ENCODE measurements at regions not wholly inside any gene's neighbourhood (a gene's known extent, or its start where the extent isn't known, plus 50 kb on each side); places are given as distances from the start of the nearest gene placed in this dataset.

DNA sequence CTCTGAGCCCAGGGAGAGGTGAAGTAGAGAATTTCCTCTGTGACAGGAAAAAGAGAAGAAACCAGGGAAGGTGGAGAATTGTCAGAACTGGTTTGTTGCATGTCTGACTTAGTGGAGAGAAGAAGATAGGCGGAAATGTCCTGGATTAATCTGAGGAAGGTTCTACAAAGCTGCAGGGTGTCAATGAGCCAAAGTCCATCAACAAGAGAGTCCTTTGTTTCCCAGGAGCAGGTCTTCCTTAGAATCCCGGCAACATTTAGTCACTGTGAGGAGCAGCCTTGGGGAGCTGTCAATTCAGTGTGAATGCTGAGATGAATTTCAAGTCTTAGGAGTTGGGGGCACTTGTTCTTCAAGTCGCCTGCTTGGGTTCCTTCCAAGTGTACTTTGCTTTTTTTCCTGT, 88.4 kb upstream of the CELF4 start:
- TF ChIP-seq, protein P1, sequence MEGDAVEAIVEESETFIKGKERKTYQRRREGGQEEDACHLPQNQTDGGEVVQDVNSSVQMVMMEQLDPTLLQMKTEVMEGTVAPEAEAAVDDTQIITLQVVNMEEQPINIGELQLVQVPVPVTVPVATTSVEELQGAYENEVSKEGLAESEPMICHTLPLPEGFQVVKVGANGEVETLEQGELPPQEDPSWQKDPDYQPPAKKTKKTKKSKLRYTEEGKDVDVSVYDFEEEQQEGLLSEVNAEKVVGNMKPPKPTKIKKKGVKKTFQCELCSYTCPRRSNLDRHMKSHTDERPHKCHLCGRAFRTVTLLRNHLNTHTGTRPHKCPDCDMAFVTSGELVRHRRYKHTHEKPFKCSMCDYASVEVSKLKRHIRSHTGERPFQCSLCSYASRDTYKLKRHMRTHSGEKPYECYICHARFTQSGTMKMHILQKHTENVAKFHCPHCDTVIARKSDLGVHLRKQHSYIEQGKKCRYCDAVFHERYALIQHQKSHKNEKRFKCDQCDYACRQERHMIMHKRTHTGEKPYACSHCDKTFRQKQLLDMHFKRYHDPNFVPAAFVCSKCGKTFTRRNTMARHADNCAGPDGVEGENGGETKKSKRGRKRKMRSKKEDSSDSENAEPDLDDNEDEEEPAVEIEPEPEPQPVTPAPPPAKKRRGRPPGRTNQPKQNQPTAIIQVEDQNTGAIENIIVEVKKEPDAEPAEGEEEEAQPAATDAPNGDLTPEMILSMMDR (conservative IDR thresholded peaks at IDR 0.05) = no peak
- no peak overlapping the region for H3K27ac ChIP-seq

DNA sequence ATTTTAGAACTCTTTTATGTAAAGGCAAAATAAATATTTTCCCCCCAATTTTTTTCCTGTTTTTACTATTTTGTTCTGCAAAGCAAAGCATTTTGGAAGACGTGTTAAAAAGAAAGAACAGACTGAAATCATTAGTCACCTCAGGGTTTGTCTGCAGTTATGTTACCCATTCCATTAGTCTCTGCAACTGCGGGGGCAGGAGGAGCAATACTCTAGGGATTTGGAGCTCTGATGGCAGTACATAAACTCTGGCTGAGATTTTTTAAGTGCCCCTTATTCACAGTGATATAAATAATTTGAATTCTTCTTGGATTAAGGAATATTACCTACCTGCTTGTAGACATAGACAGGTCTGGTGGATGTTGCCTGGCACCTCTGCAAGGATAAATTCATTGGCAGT, 88.0 kb upstream of the CELF4 start:
- TF ChIP-seq, protein P1 (conservative IDR thresholded peaks at IDR 0.05) = no peak
- H3K27ac ChIP-seq = no peak overlapping the region

- TF ChIP-seq, protein P1 (conservative IDR thresholded peaks at IDR 0.05) = no peak
- H3K27ac ChIP-seq = no peak overlapping the region
These were observed 84.3 kb upstream of the CELF4 start for GRCh38 chr18:37649930-37650329.

DNA sequence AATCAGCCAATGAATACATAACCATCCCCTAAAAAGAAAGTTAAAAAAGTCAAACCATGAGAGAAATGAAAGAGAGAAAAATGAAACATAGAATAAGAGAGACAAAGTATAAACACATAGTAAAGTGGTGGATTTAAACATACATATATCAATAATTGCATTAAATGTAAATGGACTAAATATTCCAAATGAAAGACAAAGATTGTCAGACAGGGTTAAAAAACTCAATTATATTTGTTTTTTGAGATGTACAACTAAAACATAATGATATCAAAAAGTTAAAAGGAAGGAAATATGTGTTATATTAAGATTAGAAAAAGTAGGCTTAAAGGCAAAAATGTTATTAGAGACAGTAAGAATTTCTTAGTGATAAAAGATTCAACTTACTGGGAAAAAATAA, 83.8 kb upstream of the CELF4 start:
- no peak overlapping the region for H3K27ac ChIP-seq
- TF ChIP-seq, protein P1 (conservative IDR thresholded peaks at IDR 0.05) = no peak

DNA sequence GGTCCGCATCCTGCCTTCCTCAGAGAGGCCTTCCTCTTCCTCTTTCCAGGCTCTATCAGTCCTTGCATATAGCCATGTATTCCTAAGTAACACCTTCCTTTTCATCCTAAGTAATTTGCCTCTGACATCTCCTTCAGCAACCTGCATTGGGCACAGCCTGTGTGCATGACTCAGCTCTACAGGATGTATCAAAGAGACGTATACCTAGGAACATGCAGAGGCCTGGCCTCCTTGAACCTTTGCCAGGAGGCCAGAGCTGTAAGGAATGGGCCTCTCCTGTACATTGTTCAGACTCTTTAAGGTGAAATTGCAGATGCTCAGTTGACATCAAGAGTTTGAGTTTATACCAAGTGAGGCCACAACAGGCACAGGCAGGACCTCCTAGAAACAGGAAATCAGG, 76.0 kb upstream of the CELF4 start:
- no peak overlapping the region for H3K27ac ChIP-seq
- TF ChIP-seq, protein P1 (conservative IDR thresholded peaks at IDR 0.05) = no peak

DNA sequence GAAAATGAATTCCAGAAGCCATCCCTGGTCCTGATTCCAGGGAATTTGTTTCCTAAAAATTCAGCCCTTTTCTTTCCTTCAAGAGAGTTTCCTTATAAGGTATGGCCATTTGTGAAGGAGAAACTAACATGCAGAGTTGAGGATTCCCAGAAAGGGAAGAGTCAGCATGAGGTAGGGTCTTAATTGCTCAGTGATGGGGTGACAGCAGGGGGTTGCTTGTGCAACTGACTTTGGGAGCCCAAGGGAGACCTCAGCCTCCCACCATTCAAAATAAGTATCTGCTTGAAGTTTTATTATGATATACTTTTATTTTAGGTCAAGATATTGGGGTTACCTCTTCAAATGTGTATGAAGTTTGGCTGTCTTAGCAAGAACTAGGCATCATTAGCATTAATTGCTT, 74.9 kb upstream of the CELF4 start:
- H3K27ac ChIP-seq = no peak overlapping the region
- TF ChIP-seq, protein P1 (conservative IDR thresholded peaks at IDR 0.05) = no peak

DNA sequence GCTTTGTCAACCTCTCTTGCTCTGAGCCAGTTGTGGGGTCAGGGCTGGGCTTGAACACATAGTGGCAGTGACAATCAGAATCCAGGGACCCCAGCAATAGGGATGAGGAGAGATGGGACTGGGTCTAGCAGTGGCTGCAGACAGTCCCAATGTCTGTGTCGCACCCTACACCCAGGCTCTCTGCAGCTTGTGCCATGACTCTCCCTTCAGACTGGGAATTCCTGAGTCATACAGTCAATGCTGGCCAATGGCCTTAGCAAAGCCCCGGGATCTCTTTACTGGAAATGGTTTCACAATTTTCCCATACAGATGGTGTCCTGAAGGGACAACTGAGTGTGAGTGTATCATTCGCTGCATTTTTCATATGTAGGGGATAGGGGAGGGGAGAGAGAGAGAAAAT, 74.2 kb upstream of the CELF4 start:
- TF ChIP-seq, protein P1 (conservative IDR thresholded peaks at IDR 0.05) = no peak
- H3K27ac ChIP-seq = no peak overlapping the region

GRCh38 chr18:37637478-37637850, 71.9 kb upstream of the CELF4 start:
- TF ChIP-seq, protein P1 (conservative IDR thresholded peaks at IDR 0.05) = no peak
- H3K27ac ChIP-seq = no peak overlapping the region

All from VCaP (cell line).